K562 (cell line): ENCODE measurements at regions not wholly inside any gene's neighbourhood (a gene's known extent, or its start where the extent isn't known, plus 50 kb on each side); places are given as distances from the start of the nearest gene placed in this dataset.

ENCODE experiments used
- CEBPB ChIP-seq: fragments of 450-650 bp; IDR thresholded peaks from 2 replicates; pipeline ENCODE4 v1.6.1; 2016; ENCODE audit warnings: missing genetic modification characterization, missing compliant biosample characterization
- CTCF ChIP-seq, 3 experiments: IDR thresholded peaks in 2 of 3; conservative IDR thresholded peaks in 1 of 3; 2 replicates each; pipeline ENCODE4 v1.5.1; 2011 to 2012; ENCODE audit warnings: low read length in 3 of 3, mild to moderate bottlenecking in 3 of 3, control low read depth in 2 of 3, improper control_type of control experiment in 1 of 3, inconsistent platforms in 1 of 3, low read depth in 1 of 3, mixed read lengths in 1 of 3, moderate library complexity in 1 of 3; ENCODE audit not compliant: insufficient read depth in 2 of 3
- FOXM1 ChIP-seq, 2 experiments: fragments of 450-650 bp in 1 of 2; sonication (generic) in 1 of 2; formaldehyde crosslinking in 1 of 2; IDR thresholded peaks; 2 replicates each; pipeline versions ENCODE4 v1.6.1 to v1.9.0; 2017 to 2022; ENCODE audit warnings: low read depth in 2 of 2, mild to moderate bottlenecking in 2 of 2, missing genetic modification reagents in 1 of 2, moderate library complexity in 1 of 2
- FOXP1 ChIP-seq: sonication (generic); formaldehyde crosslinking; IDR thresholded peaks from 2 replicates; pipeline ENCODE4 v1.8.0; 2022; ENCODE audit warnings: mild to moderate bottlenecking, missing genetic modification reagents
- KDM1A ChIP-seq, 2 experiments: fragments of 450-650 bp; IDR thresholded peaks; 2 replicates each; pipeline ENCODE4 v1.6.1; 2016; ENCODE audit warnings: mild to moderate bottlenecking in 2 of 2
- POLR2A ChIP-seq: fragments of 450-650 bp; conservative IDR thresholded peaks from 2 replicates; pipeline ENCODE4 v1.6.1; 2016
- POLR2AphosphoS5 ChIP-seq: IDR thresholded peaks from 2 replicates; pipeline ENCODE4 v1.6.1; 2011; ENCODE audit warnings: mild to moderate bottlenecking, low read depth, low read length, moderate library complexity; ENCODE audit not compliant: control insufficient read depth, insufficient read depth
- POU5F1 ChIP-seq: fragments of 150-350 bp; IDR thresholded peaks from 2 replicates; pipeline ENCODE4 v1.6.1; 2014; ENCODE audit warnings: borderline replicate concordance, low read length, low read depth, mild to moderate bottlenecking; ENCODE audit not compliant: partially characterized antibody
- RAD21 ChIP-seq, 2 experiments: fragments of 250-450 bp in 1 of 2; fragments of 450-650 bp in 1 of 2; sonication (Bioruptor Pico) in 1 of 2; formaldehyde crosslinking in 1 of 2; IDR thresholded peaks in 1 of 2; conservative IDR thresholded peaks in 1 of 2; 2 replicates each; pipeline versions ENCODE4 v1.4.0 to v1.8.0; 2020 to 2022; ENCODE audit warnings: mild to moderate bottlenecking in 2 of 2, moderate library complexity in 1 of 2
- SMARCA4 ChIP-seq: fragments of 450-650 bp; IDR thresholded peaks from 2 replicates; pipeline ENCODE4 v1.6.1; 2016
- USF2 ChIP-seq: sonication (generic); formaldehyde crosslinking; IDR thresholded peaks from 2 replicates; pipeline ENCODE4 v1.5.0; 2020; ENCODE audit warnings: missing genetic modification reagents
- ZNF324 ChIP-seq: fragments of 250-450 bp; sonication (Bioruptor Pico); IDR thresholded peaks from 2 replicates; pipeline ENCODE4 v1.4.0; 2020; ENCODE audit warnings: mild to moderate bottlenecking

- TF ChIP-seq USF2 (CRISPR knock-in tag) (no peak), ZNF324 (CRISPR knock-in tag) (no peak), FOXM1 (IDR thresholded peaks at IDR 0.05; ENCODE audit: low read depth) (no peak), FOXM1 (CRISPR knock-in tag; IDR thresholded peaks at IDR 0.05; ENCODE audit: low read depth) (no peak), KDM1A (IDR thresholded peaks at IDR 0.05) (no peak), RAD21 (CRISPR knock-in tag; conservative IDR thresholded peaks at IDR 0.05 in 1 of 2, IDR thresholded peaks at IDR 0.05 in 1 of 2) (no peak), POU5F1 (no peak), POLR2A (no peak), FOXP1 (no peak), CTCF (IDR thresholded peaks at IDR 0.05 in 2 of 3, conservative IDR thresholded peaks at IDR 0.05 in 1 of 3; ENCODE audit: insufficient read depth in 2 of 3, low read depth in 1 of 3, low read length in 3 of 3) (no peak), POLR2AphosphoS5 (no peak), SMARCA4 (no peak), CEBPB (tag) (no peak)
Measured at GRCh38 chr13:73428137-73428536, 369.3 kb downstream of the KLF5 start.
